ENCODE measurements at regions not wholly inside any gene's neighbourhood (a gene's known extent, or its start where the extent isn't known, plus 50 kb on each side); places are given as distances from the start of the nearest gene placed in this dataset.

GRCh38 chr2:103165836-103166235, 404.0 kb downstream of the TMEM182 start:
- H3K36me3 ChIP-seq = no peaks in the 10 kb centered on the region
- H3K9me3 ChIP-seq = no peaks in the 10 kb centered on the region
- DNase-seq (ENCODE audit: extremely low spot score) = peak; percentile 77
- peaks cover 0 to 4% (median 0%) of the 10 kb centered on the region in 4 donors for H3K27me3 ChIP-seq
- H3K4me1 ChIP-seq = no peaks in the 10 kb centered on the region
- H3K4me3 ChIP-seq = no peak overlapping the region
- intact Hi-C loops (cut with DNase I) = no loop called here
- 81% methylated on average over 6 of the region's 6 CpGs for WGBS
- no peak overlapping the region for H3K27ac ChIP-seq (replicated peaks in 1 of 4)
- TF ChIP-seq POLR2A (IDR thresholded peaks at IDR 0.05; ENCODE audit: low read depth) (no peak), EP300 (IDR thresholded peaks at IDR 0.05) (no peak), CTCF (IDR thresholded peaks at IDR 0.05) (no peak), POLR2AphosphoS5 (IDR thresholded peaks at IDR 0.05) (no peak)

GRCh38 chr2:103166456-103167324, 404.9 kb downstream of the TMEM182 start:
- Histone ChIP-seq H3K27ac (replicated peaks in 1 of 4) (no peak overlapping the region), H3K27me3 (no peaks in the 10 kb centered on the region), H3K4me1 (no peaks in the 10 kb centered on the region), H3K9me3 (no peaks in the 10 kb centered on the region), H3K4me3 (no peak overlapping the region), H3K36me3 (no peaks in the 10 kb centered on the region)
- TF ChIP-seq POLR2AphosphoS5 (IDR thresholded peaks at IDR 0.05) = no peak
- TF ChIP-seq EP300 (IDR thresholded peaks at IDR 0.05) = no peak
- no peak for TF ChIP-seq CTCF (IDR thresholded peaks at IDR 0.05)
- no peak for TF ChIP-seq POLR2A (IDR thresholded peaks at IDR 0.05; ENCODE audit: low read depth)
- 73% methylated on average over 12 of the region's 12 CpGs for WGBS
- intact Hi-C loops (cut with DNase I) = no loop called here
- DNase-seq (ENCODE audit: extremely low spot score) = peak; percentile 55

- H3K9me3 ChIP-seq = no peaks in the 10 kb centered on the region
- H3K27ac ChIP-seq (replicated peaks in 1 of 4) = no peak overlapping the region
- H3K4me1 ChIP-seq = no peaks in the 10 kb centered on the region
- H3K36me3 ChIP-seq = no peaks in the 10 kb centered on the region
- intact Hi-C loops (cut with DNase I) = no loop called here
- no peak overlapping the region for H3K4me3 ChIP-seq
- TF ChIP-seq POLR2AphosphoS5 (IDR thresholded peaks at IDR 0.05) (no peak), CTCF (IDR thresholded peaks at IDR 0.05) (no peak), EP300 (IDR thresholded peaks at IDR 0.05) (no peak), POLR2A (IDR thresholded peaks at IDR 0.05; ENCODE audit: low read depth) (no peak)
- no peaks in the 10 kb centered on the region for H3K27me3 ChIP-seq
- 98% methylated on average over 9 of the region's 9 CpGs for WGBS
- peak; percentile 68 for DNase-seq (ENCODE audit: extremely low spot score)
Observed at GRCh38 chr2:103167599-103167998, 405.8 kb downstream of the TMEM182 start.

- intact Hi-C loops (cut with DNase I) = no loop called here
- no peak for DNase-seq (ENCODE audit: extremely low spot score)
- TF ChIP-seq POLR2A (IDR thresholded peaks at IDR 0.05; ENCODE audit: low read depth) (no peak), CTCF (IDR thresholded peaks at IDR 0.05) (no peak), POLR2AphosphoS5 (IDR thresholded peaks at IDR 0.05) (no peak), EP300 (IDR thresholded peaks at IDR 0.05) (no peak)
- Histone ChIP-seq H3K9me3 (no peaks in the 10 kb centered on the region), H3K27ac (replicated peaks in 1 of 4) (no peak overlapping the region), H3K27me3 (no peaks in the 10 kb centered on the region), H3K36me3 (no peaks in the 10 kb centered on the region), H3K4me3 (no peak overlapping the region), H3K4me1 (no peaks in the 10 kb centered on the region)
Observed at GRCh38 chr2:103169861-103170260, 408.0 kb downstream of the TMEM182 start.
